HG02973 (cell line): ENCODE measurements at regions not wholly inside any gene's neighbourhood (a gene's known extent, or its start where the extent isn't known, plus 50 kb on each side); places are given as distances from the start of the nearest gene placed in this dataset.

ENCODE experiments used
- ATAC-seq: cut with Tn5 transposase; IDR thresholded peaks from one replicate; pipeline ENCODE4 v1.9.1; 2021; ENCODE audit warnings: moderate library complexity; ENCODE audit not compliant: unreplicated experiment

DNA sequence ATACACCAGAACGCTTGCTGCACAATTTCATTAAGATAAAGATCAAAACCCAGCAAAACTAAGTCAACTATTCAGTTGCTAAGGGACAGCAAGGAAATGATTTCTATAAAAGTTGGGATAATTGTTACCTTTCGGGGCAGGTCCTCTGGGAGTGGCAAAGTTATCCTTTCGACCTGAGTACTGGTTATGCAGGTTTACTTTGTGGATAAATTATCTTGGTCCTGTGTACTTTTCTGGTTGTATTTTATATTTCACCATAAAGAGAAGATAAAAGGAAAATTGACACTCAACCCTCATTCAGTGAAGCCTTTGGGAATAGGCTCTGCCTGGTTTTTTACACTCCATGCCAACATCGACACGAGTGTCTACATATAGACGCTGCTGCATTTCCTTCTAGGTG lies 146.5 kb downstream of the SYK start:
- ATAC-seq: no peak

DNA sequence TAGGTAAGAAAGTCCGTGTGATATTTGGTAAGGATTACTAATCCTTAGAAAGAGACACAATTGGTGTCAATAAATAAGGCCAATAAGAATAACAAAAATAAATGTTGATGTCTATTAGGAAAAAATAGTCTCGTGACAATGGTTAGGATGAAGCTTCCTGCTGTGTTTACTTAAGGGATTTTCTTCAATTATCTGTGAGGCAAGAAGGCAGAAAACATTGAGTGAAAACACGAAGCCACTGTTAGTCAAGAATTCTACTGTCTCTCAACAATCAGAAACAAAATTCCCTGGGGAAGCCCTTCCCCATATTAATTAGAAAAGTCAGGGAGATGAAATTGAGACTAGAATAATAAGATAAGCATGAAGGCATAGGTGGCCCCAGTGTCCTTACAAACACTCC lies 149.0 kb downstream of the SYK start:
- no peak for ATAC-seq

DNA sequence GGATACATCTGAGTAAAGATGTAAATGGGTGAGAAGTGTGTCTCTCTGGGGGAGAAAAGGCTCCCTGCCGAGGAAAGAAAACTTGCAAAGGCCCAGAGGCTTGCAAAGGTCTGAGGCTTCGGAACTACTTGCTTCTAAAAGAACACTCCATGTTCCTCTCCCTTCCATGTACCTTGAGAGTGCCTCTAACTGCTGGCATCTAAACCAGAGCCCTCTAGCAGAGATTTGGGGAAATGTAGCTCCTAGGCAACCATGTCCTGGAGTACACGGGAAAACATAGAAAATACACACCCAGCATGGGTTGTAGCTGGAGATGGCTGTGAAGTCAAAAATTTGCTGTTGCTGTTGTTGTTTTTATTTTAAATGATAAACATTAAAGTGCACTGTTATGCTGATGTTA lies 151.6 kb downstream of the SYK start:
- ATAC-seq: no peak

DNA sequence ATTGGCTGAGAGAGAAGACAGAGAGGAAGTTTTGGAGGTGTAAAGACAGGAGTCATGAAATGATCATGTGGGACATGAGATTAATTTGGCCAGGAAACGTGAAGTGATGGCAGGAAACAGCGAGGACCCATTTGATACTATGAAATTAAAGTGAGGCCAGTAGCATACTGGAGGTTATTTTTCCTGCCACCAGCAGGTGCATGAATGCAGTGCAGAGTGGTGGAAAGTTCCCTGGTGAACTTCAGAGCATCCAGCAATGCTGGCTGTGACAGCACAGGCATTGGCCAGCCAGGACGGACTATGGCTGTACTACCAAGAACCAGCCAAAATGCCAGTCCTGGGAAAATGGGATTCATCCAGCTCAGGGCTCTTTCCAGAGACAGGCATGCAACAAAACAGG lies 152.2 kb downstream of the SYK start:
- no peak for ATAC-seq

DNA sequence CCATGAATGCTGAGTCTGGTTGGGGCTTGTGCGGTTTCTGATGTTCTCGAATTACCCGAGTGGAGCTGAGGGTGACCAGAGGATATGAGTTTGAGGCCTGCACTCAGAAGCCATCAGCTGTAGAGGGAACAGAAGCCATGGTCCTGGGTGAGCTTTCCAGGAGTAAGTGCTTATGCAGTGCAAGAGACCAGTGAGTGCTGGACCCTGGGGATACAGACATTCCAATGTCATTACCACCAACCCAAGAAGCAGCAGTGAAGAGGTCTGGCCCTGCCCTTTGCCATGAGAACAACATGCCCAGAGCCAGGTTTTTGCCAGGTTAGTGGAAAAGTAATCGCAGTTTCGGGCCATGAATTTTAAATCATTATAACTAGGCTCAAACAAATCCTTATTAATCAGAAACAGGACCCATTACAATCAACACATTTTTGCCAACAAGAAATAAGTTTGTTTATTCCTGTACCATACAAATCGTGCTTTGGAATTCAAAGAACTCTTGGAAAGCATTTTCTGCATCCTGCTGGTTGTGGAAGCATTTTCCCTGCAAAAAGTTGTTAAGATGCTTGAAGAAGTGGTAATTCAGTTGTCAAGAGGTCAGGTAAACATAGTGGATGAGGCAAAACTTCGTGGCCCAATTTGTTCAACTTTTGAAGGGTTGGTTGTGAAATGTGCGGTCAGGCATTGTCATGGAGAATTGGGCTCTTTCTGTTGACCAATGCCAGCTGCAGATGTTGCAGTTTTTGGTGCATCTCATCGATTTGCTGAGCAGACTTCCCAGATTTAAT lies 154.6 kb downstream of the SYK start:
- ATAC-seq: no peak

DNA sequence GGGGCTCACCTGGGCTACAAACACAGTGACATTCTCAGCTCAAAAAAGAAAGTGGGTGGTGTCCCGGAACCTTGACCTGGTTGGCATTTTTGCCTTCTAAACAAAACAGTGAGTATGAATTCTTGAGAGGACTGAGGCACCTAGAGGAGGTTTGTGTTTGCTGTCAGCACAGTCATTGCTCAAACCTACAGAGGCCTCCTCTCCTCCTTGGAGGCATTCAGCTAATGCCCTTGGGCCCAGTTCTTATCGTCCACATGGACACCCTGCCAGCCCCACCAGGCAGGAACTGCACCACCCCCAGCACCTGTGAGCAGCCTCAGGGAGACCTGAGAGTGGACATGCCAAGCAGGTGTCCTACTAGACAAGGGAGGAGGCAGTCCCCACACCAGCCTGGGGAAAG lies 156.7 kb downstream of the SYK start:
- no peak for ATAC-seq

DNA sequence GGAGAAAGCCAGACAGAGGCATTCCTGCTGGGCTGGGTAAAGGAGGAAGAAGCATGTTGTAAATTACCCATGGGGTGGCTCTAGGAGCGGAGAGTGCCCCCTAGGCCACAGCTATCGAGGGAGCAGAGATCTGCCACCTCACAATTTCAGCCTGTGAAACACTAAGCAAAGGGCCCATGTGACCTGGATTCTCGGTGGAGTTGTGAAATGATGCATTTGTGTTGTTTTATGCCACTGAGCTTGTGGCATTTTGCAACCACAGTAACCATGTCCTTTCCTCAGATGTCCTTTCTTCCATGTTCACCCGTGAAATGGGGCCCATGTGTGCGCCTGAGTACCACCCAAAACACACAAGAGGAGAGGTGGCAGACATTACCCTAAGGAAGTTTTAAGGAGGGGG lies 159.3 kb downstream of the SYK start:
- ATAC-seq: no peak

DNA sequence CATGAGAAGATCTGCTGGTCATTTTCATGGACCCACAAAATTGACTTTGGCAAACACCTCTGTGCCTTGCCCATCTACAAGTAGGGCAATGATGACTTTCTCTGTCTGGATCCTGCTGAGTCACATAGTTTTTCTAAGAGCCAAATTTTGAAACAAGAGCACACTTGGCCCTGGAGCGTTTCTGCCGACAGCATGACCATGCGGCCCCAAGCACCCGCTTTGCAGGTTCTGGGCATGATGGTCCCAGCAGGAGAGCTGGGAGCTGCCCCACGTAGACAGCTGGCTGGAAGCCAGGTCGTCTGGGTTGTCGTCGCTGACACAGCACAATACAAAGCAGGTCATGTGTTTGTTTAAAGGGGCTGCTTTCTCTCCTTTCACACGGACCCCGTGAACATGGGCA lies 159.8 kb downstream of the SYK start:
- no peak for ATAC-seq

DNA sequence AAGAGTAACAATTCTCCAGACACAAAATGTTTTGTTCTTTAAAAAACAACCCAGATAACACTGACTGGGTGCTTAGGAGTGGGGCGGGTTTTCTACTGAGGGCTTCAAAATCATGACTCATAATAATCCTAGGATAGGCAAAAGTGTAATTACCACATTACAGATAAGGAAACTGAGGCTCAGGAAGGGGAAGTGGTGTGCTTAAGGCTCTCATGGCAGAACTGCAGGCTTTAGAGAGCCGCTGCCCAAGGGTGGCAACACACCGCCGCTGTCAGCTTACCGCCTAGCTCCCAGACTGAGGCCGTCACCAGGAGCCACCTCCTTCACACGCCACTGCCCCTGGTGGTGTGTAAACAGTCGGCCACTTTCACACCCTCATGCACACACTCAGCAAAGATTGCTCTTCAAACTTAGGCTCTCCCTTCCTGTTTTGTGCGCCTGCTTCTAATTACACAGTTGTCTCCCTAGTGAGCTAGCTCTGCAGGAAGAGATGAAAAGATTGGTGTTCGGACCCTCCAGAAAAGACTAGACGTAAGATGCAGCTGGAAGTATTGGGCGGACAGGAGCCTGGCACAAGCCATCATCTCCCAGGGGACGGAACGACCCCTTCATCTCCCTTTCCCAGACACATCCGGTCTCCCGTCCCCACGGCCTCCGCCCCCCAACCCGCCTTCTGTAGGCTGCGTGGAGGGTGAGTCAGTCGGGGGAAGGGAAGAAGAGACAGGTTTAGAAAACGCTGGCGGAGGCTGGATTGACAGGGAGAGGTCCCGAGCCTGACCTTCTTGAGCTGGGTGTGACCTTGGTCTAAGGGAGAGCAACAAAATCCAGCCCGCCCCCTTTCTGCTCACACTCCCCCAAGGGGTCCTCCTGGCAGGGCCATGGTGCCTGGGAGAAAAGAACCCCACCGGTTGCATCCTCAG lies 162.7 kb downstream of the SYK start:
- no peak for ATAC-seq

DNA sequence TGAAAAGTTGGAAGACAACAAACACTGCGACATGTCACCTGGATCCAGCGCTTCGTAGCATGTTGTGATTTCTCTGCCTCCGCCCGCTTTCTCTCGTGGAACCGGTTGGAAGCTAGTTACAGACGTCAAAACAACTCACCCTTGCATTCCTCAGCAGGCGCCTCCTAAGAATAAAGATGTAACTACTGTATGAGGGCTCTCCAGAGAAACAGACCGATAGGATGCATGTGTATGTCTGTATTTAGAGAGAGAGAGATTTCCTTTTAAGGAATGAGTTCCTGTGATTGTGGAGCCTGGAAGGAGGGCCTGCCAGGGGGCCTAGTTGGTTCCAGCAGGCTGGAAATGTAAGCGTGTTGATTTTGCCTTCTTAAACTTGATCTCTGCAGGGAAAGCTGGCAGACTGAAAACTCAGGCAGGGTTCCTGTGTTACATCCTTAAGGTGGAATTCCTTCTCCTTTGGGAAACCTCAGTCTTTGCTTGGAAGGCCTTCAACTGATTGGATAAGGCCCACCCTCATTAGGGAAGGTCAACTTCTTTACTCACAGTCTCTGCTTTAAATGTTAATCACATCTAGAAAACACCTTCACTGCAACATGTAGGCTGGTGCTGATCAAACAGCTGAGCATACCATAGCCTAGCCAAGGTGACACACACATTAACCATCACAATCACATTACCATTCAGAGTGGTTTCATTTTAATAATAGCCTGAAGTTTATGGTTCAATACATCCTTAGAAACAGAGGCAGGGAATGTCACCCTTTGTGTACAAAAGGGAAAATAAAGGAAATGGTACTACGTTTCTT lies 163.8 kb downstream of the SYK start:
- no peak for ATAC-seq

DNA sequence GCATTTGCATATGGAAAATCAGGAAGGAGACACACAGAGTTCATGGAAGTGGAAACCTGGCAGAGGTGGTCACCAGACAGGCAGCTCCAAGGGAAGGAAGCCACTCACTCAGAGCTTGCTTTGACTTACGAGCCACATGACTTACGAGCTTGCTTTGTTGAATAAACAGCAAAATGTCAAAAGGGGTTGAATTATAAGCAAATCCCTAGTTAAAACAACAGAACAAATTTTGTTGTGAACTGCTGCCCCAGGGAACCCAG lies 164.3 kb downstream of the SYK start:
- no peak for ATAC-seq

DNA sequence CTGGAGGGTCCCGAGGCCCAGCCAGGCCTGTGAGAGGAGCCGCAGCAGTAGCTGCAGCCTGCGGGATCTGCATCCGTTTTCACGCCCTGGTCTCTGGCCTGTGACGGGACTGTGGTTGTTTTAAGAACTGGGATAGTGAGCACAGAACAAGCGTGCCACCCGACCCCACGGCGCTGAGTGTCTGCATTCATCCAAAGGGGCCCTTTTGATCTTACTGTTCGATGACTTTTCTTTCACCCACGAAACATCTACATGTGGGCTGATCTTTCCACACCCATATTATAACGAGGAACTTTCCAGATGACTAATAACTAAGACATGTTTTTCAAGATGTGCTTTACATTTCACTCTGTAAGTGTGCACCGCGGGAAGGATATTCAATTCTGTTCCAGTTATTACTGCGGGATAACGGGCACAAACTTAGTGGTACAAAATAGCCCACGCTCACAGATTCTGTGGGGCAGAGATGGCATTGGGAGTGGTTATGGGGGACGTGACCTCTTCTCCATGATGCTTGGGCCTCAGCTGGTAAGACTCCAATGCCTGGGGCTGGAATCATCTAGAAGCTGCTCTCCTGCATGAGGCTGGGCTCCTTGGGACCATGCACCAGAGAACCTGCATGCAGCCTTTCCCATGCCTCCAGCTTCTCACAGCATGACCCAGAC lies 165.0 kb downstream of the SYK start:
- no peak for ATAC-seq

DNA sequence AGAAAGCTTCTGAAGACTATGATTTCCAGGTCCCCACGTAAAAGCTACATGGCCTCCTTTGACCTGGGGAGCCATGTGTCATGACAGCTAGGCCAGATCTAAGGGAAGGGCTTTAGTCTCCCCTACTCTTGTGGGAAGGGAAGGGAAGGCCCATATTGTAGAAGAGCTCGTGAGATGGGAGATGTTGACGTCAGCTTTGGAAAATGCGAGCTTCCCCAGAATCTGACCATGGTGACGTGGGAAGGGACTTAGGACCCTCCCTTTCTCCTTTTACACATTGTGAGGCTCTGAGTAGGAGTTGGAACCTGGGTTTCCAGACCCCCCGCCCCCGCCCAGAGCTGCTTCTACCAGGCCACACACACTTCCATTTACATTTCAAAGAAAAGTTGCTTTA lies 165.5 kb downstream of the SYK start:
- no peak for ATAC-seq

DNA sequence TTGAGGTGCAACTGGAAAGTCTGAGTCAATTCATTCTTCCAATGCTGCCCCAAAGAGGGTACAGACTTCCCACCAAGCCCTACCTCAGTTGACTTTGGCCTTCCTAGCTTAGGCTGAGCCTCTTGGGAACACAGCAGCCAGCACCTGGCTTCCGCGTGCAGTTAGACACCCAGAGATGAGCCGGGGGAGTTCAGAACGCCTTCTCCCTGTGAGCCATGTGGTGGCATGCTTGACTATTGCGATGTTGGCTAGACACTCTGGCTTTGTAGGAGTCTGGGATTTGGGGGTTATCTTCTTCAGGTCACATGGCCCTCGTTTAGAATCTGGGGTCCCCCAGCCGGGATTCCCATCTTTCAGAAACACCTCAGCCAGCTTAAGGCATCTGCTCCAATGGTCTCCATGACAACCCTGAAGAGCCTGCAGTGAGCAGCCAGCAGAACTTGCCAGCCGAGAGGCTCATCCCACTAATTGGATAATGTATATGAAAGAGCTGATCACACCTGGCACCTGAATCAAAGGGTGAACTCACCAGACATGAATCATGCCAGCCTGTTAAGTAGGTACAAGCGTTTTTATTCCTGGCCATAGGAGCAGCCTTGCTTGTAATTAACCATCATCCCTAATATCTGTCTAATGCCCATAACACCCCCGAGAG lies 167.5 kb downstream of the SYK start:
- ATAC-seq: no peak

DNA sequence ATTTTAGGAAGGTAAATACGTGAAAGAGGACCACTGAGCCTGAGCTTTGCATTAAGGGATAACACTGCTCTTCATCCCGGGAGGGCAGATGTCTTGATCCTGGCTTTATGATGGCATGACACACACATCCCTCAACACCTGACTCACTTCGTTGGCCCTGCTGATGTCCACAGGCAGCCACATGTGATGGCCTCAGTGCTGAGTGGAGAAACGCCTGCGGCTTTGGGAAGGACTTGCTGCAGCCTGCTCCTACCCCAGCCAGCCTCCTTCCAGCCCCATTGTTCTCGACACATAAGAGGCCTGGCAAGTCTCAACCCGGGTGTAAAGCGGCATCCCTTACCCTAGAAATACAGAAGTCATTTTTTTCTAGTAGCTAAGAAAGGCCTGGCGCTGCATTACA lies 169.0 kb downstream of the SYK start:
- no peak for ATAC-seq

DNA sequence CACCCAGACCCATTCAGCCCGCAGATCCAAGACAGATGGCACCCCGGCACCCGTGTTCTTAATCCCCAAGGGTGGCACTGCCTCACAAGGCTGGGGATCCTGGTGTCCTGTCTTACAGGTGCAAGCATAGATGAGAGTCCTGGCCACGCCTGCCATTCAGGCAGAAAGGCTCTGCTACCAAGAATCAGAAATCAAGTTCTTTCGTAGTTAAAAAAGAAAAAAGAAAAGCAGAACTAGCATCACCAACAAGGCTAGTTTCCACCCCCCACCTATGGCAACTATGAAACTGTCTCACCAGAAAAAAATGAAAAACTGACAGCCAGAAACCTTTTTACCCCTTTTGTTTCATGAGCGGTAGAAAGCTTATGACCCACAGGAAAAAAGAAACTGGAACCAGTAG lies 170.4 kb downstream of the SYK start:
- ATAC-seq: no peak

DNA sequence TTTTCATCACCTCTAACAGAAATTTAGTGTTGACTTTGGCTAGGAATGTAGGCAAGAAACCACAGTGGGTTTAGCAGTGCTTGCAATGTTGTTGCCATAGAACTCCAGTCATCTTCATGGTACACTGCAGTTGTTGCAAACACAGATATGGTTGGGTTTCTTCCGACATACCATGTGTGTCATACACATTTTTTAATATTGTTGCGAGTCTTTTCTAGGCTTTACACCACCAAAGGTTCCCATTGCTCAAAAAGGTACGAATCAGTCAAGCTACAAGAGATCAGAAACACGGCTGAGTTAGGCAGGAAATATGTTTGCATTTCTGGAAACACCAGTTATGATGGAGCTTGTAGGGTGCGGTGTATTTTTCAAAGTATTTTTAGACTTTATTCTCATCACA lies 172.4 kb downstream of the SYK start:
- no peak for ATAC-seq

DNA sequence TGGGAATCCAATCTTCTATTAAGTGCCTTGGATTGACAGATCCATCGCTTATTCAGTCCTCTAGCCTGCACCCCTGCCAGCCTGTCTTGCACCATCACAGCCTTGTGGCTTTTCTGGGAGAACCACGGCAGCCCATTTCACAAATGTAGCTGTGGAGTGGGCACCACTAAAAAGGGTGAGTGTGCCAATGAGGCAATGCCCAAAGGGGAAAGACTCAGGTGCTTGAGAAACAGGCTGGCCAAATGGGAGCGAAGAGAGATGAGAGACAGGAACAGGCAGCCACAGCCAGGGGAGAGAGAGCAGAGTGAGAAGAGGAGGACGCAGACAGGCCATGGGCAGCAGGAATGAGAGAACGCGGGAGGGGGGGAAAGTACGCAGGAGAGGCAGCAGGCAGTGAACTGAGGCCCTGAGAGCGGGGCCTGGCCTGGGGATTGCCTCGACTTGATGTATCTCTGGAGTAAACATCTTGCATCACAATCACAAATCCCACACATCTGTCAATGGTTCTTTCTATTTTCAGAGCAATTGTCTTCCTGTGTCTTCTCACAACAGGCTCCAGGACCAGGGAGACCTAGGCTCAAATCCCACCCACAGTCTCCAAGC lies 173.1 kb downstream of the SYK start:
- ATAC-seq: no peak

DNA sequence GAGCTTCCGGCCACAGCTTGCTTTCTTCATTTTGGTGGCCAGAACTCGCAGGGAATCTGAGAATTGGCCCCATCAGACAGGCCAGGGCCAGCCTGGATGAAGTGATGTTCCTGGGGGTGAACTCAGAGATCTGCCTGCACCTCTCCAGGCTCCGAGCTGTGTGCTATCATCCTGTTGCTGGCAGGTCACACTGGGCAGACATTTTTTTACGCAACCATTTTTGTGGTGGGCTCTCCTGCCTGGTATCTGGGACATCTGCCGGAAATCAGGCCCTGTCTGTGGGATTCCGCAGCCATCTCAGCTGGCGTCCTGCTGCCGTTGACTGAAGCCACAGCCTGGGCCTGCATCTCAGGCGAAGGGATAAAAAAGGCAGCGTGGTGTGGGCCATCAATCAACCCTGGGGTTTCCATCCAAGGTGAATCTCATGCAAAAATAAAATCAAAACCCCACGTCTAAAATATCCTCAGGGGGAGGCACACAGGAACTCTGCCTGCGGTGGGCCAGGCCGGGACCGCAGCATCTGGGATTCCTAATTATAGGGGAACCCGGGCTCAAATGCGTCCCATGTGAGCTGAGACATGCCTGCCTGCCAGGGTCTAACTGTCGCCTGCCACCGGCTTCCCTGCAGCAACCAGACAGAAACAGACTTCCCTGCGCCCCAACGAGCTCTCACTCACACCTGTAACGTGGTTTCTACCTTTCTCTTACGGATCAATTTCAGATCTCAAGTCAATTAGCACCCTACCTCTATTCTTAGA lies 174.3 kb downstream of the SYK start:
- no peak for ATAC-seq

DNA sequence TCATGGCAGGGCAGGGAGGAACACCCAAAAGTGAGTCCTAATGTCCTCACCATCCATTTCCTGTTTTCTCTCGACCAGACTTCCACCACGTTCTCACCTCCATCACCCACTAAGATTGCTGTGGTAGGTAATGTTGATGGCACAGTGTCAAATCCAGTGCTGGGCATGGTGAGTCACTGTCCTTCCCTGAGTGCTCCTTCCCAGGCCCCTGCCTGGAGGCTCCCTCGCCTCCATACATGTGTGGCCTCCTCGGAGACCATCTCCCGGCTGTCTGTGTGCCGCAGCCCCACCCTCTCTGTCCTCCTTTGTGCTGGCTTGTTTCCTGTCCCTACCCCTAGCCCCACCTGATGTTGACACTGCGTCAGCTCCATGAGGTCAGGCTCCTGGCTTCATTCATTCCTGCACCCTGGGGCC lies 177.5 kb downstream of the SYK start:
- ATAC-seq: no peak
